NCI-H1048 (cell line): ENCODE measurements at regions not wholly inside any gene's neighbourhood (a gene's known extent, or its start where the extent isn't known, plus 50 kb on each side); places are given as distances from the start of the nearest gene placed in this dataset.
"Not testable (repeated sequence)": the region's sequence is repeated elsewhere in the genome, so short reads cannot be mapped to it uniquely, and the experiment has no call there.

Source experiments
- DNase-seq: peaks from one replicate; lab custom pipeline; 2025; lab: John Stamatoyannopoulos, UW

GRCh38 chr5:179455320-179455719, 95.0 kb upstream of the RUFY1 start:
- no peak for DNase-seq

DNA sequence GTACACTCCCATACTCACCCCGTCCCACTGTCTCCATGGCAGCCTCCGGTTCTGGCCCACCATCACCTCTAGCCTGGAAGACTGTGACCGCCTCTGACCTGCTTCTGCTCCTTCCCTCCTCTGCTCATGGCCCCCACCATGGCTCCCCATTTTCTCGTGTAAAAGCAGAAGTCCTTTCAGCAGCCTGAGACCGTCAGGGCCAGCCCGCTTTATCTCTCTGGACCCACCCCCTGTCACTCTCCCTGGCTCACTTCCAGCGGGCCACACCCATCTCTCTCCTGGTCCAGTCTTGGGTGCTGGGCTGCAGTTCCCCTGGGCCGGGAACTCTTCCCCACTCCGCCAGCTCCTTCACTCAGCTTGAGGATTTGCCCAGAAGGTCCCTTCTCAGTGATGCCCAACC, 96.0 kb upstream of the RUFY1 start:
- DNase-seq, result no peak

GRCh38 chr5:179453616-179454015, 96.7 kb upstream of the RUFY1 start:
- DNase-seq, result no peak

- DNase-seq, result no peak
These were observed 97.8 kb upstream of the RUFY1 start for GRCh38 chr5:179452356-179453230.

GRCh38 chr5:179451828-179452196, 98.5 kb upstream of the RUFY1 start:
- DNase-seq, result no peak

- DNase-seq, result no peak
These were observed 99.1 kb upstream of the RUFY1 start for GRCh38 chr5:179451114-179451827.

DNA sequence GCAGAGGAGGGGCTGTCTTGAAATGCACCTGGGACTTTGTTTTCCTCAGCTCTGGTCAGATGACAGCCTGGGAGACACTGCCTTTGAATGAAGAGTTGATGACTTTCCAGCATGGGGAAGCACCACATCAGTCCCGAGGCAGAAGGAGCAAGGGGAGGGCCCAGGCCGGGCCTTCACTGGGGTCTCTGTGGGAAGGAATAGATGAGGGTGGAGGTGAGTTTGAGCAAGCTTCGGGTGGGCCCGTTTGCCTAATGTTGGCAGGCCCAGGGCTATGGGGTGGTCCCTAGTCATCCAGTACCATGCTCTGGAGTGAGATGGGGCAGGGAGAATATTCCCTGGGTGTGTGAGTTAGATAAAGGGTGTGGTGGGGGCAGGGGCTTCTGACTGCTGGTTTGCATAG, 100.4 kb upstream of the RUFY1 start:
- not testable (repeated sequence) for DNase-seq

- DNase-seq, result not testable (repeated sequence)
These were observed 102.1 kb upstream of the RUFY1 start for GRCh38 chr5:179448282-179448681.

DNA sequence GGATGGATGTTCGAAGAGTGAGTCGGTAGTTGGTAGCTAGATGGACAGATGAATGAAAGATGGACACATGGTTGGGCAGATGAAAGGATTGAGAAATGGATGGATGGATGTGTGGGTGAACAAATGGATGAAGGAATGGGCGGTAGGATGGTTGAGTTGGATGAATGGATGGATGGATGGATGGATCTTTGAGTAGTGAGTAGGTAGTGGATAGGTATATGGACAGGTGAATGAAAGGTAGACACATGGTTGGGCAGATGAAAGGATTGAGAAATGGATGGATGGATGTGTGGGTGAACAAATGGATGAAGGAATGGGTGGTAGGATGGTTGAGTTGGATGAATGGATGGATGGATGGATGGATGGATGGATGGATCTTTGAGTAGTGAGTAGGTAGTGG, 97.0 kb upstream of the ADAMTS2 start:
- DNase-seq, result not testable (repeated sequence)

GRCh38 chr5:179439181-179439985, 94.1 kb upstream of the ADAMTS2 start:
- no peak for DNase-seq

GRCh38 chr5:179438461-179438860, 93.2 kb upstream of the ADAMTS2 start:
- no peak for DNase-seq

- DNase-seq, result no peak
These were observed 92.8 kb upstream of the ADAMTS2 start for GRCh38 chr5:179438011-179438441.

DNA sequence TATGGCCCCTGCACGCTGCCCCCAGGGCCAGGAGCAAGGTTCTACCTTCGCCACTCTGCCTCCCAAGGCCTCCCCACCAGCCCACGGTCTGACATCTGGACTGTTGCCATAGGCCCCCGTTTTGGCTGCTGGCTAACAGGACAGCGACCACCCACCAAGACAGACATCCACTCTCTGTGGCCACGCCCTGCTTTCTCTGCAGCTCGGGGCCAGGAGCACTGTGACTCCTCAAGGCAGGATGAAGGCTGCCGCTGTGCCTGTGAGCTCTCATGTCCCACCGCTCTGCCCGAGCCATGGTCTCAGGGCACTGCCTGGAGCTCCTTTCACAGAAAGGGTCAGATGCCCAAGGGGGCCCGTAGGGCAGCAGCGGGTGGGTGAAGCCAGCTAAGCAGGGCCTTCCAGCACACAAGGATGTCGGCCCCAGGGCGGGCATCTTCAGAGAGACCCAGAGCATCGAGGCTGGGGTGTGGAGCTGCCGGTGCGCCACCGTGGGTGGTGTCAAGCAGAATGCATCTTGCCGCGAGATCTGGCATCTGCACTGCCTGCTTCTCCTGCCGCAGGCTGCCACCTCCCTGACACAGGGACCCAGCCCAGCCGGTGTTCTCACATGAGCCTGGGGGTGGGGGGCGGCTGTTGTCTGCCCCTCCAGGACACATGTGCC, 92.2 kb upstream of the ADAMTS2 start:
- DNase-seq, result no peak

DNA sequence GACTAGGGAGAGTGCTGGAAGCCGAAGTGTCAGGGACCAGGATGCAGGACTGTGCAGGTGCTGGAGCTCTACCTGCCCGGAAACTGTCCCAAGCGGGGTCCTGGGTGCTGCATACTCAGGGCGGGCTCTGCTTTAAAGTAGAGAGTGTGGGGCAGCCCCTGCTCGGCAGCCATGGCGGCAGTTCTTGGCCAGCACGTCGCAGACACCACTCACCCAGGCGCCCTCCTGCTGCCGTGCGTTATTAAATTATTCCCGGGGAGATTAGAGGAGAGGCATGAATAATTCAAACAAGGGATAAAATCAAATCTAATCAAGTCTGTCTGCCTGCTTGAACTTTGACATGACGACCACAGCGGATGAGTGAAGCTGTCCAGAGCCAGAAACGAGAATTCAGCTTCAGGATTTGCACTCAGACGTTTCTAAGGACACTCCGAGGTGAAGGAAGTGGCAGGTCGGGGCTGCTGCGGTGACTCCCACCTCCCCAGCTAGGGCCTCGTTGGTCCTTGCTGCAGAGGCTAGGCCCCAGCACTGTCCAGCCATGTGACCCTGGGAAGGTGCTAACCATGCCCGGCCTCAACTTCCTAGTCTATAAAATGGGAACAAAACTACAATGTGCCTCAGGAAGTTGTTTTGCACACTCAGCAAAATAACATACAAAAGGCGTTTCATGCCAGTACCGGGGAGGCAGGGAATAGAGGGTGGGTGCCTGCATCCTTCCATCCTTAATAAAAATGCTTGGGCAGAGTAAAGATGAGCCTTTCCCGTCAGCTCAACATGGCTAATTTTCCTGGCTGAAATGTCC, 91.3 kb upstream of the ADAMTS2 start:
- DNase-seq, result no peak

- DNase-seq, result no peak
These were observed 90.6 kb upstream of the ADAMTS2 start for GRCh38 chr5:179435731-179436315.

GRCh38 chr5:179435181-179435580, 89.9 kb upstream of the ADAMTS2 start:
- no peak for DNase-seq

GRCh38 chr5:179432547-179432946, 87.3 kb upstream of the ADAMTS2 start:
- no peak for DNase-seq

- DNase-seq, result no peak
These were observed 86.1 kb upstream of the ADAMTS2 start for GRCh38 chr5:179431221-179431824.

DNA sequence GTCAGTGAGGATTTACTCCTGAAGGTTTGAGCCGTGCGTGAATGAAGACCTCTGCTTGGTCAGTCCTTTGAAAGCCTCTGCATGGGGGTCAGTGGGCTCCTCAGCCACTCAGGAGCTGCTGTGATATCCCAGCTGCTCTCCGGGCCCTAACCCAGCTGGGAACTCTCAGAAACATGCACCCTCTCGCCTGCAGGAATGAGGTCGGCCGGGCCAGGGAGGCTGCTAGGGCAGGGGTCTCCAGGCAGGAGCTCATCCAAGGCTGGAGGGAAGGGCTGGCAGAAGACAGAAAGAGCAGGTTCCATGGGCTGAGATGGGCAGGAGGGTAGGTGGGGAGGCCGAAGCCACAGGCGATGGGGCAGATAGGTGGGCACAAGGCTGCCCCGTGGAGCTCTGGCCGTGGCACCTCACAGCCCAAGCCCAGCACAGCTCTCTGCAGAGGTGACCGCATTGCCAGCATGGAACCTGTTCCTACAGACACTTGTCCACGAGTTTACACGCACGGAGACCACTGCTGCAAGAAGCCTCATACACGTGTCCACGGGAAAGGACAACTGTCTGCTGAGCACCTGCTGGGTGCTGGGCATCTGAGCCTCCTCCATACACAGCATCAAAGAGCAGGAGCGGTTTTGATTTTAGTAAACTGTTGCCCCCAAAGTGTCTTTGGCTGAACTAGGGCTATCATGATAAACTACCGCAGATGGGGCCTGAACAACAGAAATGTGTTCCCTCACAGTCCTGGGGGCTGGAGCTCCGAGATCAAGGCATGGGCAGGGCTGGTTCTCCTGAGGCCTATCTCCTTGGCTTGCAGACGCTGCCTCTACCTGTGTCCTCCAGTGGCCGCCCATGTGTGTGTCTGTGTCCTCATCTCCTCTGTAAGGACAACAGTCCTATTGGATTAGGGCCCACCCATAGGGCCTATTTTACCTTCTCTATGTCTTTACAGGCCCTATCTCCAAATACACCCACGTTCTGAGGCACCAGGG, 85.2 kb upstream of the ADAMTS2 start:
- no peak for DNase-seq
